ENCODE measurements at regions not wholly inside any gene's neighbourhood (a gene's known extent, or its start where the extent isn't known, plus 50 kb on each side); places are given as distances from the start of the nearest gene placed in this dataset.

- no peaks in the 10 kb centered on the region for H3K9me3 ChIP-seq (ENCODE audit: insufficient read depth, low read length)
- H3K4me3 ChIP-seq (ENCODE audit: insufficient read length, low read depth) = no peak overlapping the region
- H3K4me1 ChIP-seq (ENCODE audit: insufficient read depth, insufficient read length) = no peaks in the 10 kb centered on the region
- no peak overlapping the region for H3K9ac ChIP-seq (ENCODE audit: insufficient read length, low read depth)
- no peaks in the 10 kb centered on the region for H3K27me3 ChIP-seq (ENCODE audit: insufficient read depth, insufficient read length)
- DNase-seq (ENCODE audit: low read depth, low spot score) = no peak
- TF ChIP-seq SUZ12 (IDR thresholded peaks at IDR 0.05; ENCODE audit: extremely low read depth, insufficient read depth, insufficient read length) (no peak), ZNF274 (IDR thresholded peaks at IDR 0.05; ENCODE audit: low read depth, low read length) (no peak), YY1 (IDR thresholded peaks at IDR 0.05; ENCODE audit: insufficient read depth, insufficient read length) (no peak)
- no peaks in the 10 kb centered on the region for H3K36me3 ChIP-seq (ENCODE audit: insufficient read depth, insufficient read length, low read length)
Observed at GRCh38 chr4:178259566-178259965, 817.3 kb upstream of the AGA start.

- H3K9me3 ChIP-seq (ENCODE audit: insufficient read depth, low read length) = no peaks in the 10 kb centered on the region
- no peak overlapping the region for H3K4me3 ChIP-seq (ENCODE audit: insufficient read length, low read depth)
- TF ChIP-seq ZNF274 (IDR thresholded peaks at IDR 0.05; ENCODE audit: low read depth, low read length) = no peak
- no peak for TF ChIP-seq YY1 (IDR thresholded peaks at IDR 0.05; ENCODE audit: insufficient read depth, insufficient read length)
- TF ChIP-seq SUZ12 (IDR thresholded peaks at IDR 0.05; ENCODE audit: extremely low read depth, insufficient read depth, insufficient read length) = no peak
Observed at GRCh38 chr4:178264001-178264400, 821.8 kb upstream of the AGA start.

GRCh38 chr4:178271386-178271785 is 829.1 kb upstream of the AGA start:
- TF ChIP-seq ZNF274 (IDR thresholded peaks at IDR 0.05; ENCODE audit: low read depth, low read length) = no peak
- TF ChIP-seq SUZ12 (IDR thresholded peaks at IDR 0.05; ENCODE audit: extremely low read depth, insufficient read depth, insufficient read length) = no peak
- TF ChIP-seq YY1 (IDR thresholded peaks at IDR 0.05; ENCODE audit: insufficient read depth, insufficient read length) = no peak
- no peaks in the 10 kb centered on the region for H3K27me3 ChIP-seq (ENCODE audit: insufficient read depth, insufficient read length)
- no peaks in the 10 kb centered on the region for H3K36me3 ChIP-seq (ENCODE audit: insufficient read depth, insufficient read length, low read length)
- no peak for DNase-seq (ENCODE audit: low read depth, low spot score)
- H3K4me1 ChIP-seq (ENCODE audit: insufficient read depth, insufficient read length) = no peaks in the 10 kb centered on the region
- no peak overlapping the region for H3K9ac ChIP-seq (ENCODE audit: insufficient read length, low read depth)
- H3K9me3 ChIP-seq (ENCODE audit: insufficient read depth, low read length) = no peaks in the 10 kb centered on the region
- no peak overlapping the region for H3K4me3 ChIP-seq (ENCODE audit: insufficient read length, low read depth)

More at GRCh38 chr4:178264001-178264400, 821.8 kb upstream of the AGA start:
- no peaks in the 10 kb centered on the region for H3K4me1 ChIP-seq (ENCODE audit: insufficient read depth, insufficient read length)
- H3K36me3 ChIP-seq (ENCODE audit: insufficient read depth, insufficient read length, low read length) = no peaks in the 10 kb centered on the region
- H3K27me3 ChIP-seq (ENCODE audit: insufficient read depth, insufficient read length) = no peaks in the 10 kb centered on the region
- no peak for DNase-seq (ENCODE audit: low read depth, low spot score)
- H3K9ac ChIP-seq (ENCODE audit: insufficient read length, low read depth) = no peak overlapping the region

- TF ChIP-seq YY1 (IDR thresholded peaks at IDR 0.05; ENCODE audit: insufficient read depth, insufficient read length) (no peak), SUZ12 (IDR thresholded peaks at IDR 0.05; ENCODE audit: extremely low read depth, insufficient read depth, insufficient read length) (no peak)
- H3K9me3 ChIP-seq (ENCODE audit: insufficient read depth, low read length) = no peaks in the 10 kb centered on the region
- H3K9ac ChIP-seq (ENCODE audit: insufficient read length, low read depth) = no peak overlapping the region
- H3K27me3 ChIP-seq (ENCODE audit: insufficient read depth, insufficient read length) = no peaks in the 10 kb centered on the region
- H3K4me3 ChIP-seq (ENCODE audit: insufficient read length, low read depth) = no peak overlapping the region
- H3K4me1 ChIP-seq (ENCODE audit: insufficient read depth, insufficient read length) = no peaks in the 10 kb centered on the region
- no peaks in the 10 kb centered on the region for H3K36me3 ChIP-seq (ENCODE audit: insufficient read depth, insufficient read length, low read length)
- DNase-seq (ENCODE audit: low read depth, low spot score) = no peak
Observed at GRCh38 chr4:178273168-178273567, 830.9 kb upstream of the AGA start.

- Histone ChIP-seq H3K9ac (ENCODE audit: insufficient read length, low read depth) (no peak overlapping the region), H3K4me1 (ENCODE audit: insufficient read depth, insufficient read length) (no peaks in the 10 kb centered on the region), H3K9me3 (ENCODE audit: insufficient read depth, low read length) (no peaks in the 10 kb centered on the region), H3K36me3 (ENCODE audit: insufficient read depth, insufficient read length, low read length) (no peaks in the 10 kb centered on the region), H3K27me3 (ENCODE audit: insufficient read depth, insufficient read length) (no peaks in the 10 kb centered on the region), H3K4me3 (ENCODE audit: insufficient read length, low read depth) (no peak overlapping the region)
- no peak for TF ChIP-seq ZNF274 (IDR thresholded peaks at IDR 0.05; ENCODE audit: low read depth, low read length)
- no peak for TF ChIP-seq YY1 (IDR thresholded peaks at IDR 0.05; ENCODE audit: insufficient read depth, insufficient read length)
- TF ChIP-seq SUZ12 (IDR thresholded peaks at IDR 0.05; ENCODE audit: extremely low read depth, insufficient read depth, insufficient read length) = no peak
- no peak for DNase-seq (ENCODE audit: low read depth, low spot score)
Observed at GRCh38 chr4:178275671-178276360, 833.6 kb upstream of the AGA start.

GRCh38 chr4:178280362-178280761 is 838.1 kb upstream of the AGA start:
- H3K4me3 ChIP-seq (ENCODE audit: insufficient read length, low read depth) = no peak overlapping the region
- no peaks in the 10 kb centered on the region for H3K27me3 ChIP-seq (ENCODE audit: insufficient read depth, insufficient read length)
- TF ChIP-seq ZNF274 (IDR thresholded peaks at IDR 0.05; ENCODE audit: low read depth, low read length) (no peak), SUZ12 (IDR thresholded peaks at IDR 0.05; ENCODE audit: extremely low read depth, insufficient read depth, insufficient read length) (no peak), YY1 (IDR thresholded peaks at IDR 0.05; ENCODE audit: insufficient read depth, insufficient read length) (no peak)
- H3K4me1 ChIP-seq (ENCODE audit: insufficient read depth, insufficient read length) = no peaks in the 10 kb centered on the region
- DNase-seq (ENCODE audit: low read depth, low spot score) = no peak
- H3K9ac ChIP-seq (ENCODE audit: insufficient read length, low read depth) = no peak overlapping the region
- no peaks in the 10 kb centered on the region for H3K36me3 ChIP-seq (ENCODE audit: insufficient read depth, insufficient read length, low read length)
- no peaks in the 10 kb centered on the region for H3K9me3 ChIP-seq (ENCODE audit: insufficient read depth, low read length)

- DNase-seq (ENCODE audit: low read depth, low spot score) = no peak
- Histone ChIP-seq H3K36me3 (ENCODE audit: insufficient read depth, insufficient read length, low read length) (no peaks in the 10 kb centered on the region), H3K27me3 (ENCODE audit: insufficient read depth, insufficient read length) (no peaks in the 10 kb centered on the region), H3K9ac (ENCODE audit: insufficient read length, low read depth) (no peak overlapping the region), H3K4me1 (ENCODE audit: insufficient read depth, insufficient read length) (no peaks in the 10 kb centered on the region), H3K4me3 (ENCODE audit: insufficient read length, low read depth) (no peak overlapping the region), H3K9me3 (ENCODE audit: insufficient read depth, low read length) (no peaks in the 10 kb centered on the region)
- TF ChIP-seq SUZ12 (IDR thresholded peaks at IDR 0.05; ENCODE audit: extremely low read depth, insufficient read depth, insufficient read length) = no peak
- TF ChIP-seq ZNF274 (IDR thresholded peaks at IDR 0.05; ENCODE audit: low read depth, low read length) = no peak
- no peak for TF ChIP-seq YY1 (IDR thresholded peaks at IDR 0.05; ENCODE audit: insufficient read depth, insufficient read length)
Observed at GRCh38 chr4:178288462-178288861, 846.2 kb upstream of the AGA start.

All from NT2/D1 (cell line).